DMS114 treated with DMSO at 0.1 percent for 48 hours (cell line): ENCODE measurements at regions not wholly inside any gene's neighbourhood (a gene's known extent, or its start where the extent isn't known, plus 50 kb on each side); places are given as distances from the start of the nearest gene placed in this dataset.
"Not testable (repeated sequence)": the region's sequence is repeated elsewhere in the genome, so short reads cannot be mapped to it uniquely, and the experiment has no call there.

ENCODE experiments used
- DNase-seq: peaks from one replicate; lab custom pipeline; 2025; ENCODE audit not compliant: unreplicated experiment; lab: John Stamatoyannopoulos, UW

- DNase-seq: no peak
Observed at GRCh38 chr7:8809320-8809719, 375.9 kb downstream of the NXPH1 start.

DNA sequence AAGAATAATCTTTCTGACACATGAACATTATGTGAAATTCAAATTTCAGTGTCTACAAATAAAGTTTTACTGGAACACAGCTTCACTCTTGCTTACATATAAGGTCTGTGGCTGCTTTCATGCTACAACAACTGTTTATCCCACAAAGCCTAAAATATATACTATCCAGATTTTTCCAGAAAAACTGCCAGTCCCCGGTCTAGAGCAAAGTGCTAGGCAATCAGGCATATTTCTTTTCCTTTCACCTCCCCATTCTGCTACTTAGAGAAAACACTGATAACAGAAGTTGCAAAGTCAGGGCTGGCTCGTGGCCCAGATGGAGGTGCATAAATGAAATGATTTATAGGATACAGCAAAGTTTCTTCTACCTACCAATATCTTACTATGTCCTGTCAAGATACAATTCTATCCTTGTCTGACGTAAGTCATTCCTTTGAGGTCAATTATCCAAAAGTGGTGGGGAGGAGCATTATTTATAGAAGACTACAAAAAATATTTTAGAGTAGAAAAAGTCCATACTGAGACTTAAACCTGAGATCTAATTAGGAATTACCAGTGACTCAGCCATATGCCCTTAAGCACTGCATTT lies 384.1 kb downstream of the NXPH1 start:
- DNase-seq: no peak

DNA sequence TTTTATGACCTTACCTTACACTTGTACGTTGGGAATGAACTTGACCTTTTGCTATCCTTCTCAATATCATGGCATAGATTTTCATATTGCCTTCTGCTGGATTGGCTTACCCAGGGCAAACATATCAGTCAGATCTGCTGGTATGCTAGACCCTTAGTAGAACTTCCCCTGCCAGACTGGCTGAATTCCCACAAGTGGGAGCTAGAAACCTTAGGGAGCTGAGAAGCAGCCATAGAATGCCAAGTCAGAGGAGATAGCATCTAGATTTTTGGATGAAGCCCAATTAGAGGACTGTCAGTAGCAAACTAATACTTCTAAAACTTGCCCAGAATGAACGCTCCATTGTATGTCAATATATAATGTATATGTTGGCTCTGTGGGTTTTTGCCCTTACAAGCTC lies 385.0 kb downstream of the NXPH1 start:
- no peak for DNase-seq

- no peak for DNase-seq
Observed at GRCh38 chr7:8822595-8822994, 389.2 kb downstream of the NXPH1 start.

DNA sequence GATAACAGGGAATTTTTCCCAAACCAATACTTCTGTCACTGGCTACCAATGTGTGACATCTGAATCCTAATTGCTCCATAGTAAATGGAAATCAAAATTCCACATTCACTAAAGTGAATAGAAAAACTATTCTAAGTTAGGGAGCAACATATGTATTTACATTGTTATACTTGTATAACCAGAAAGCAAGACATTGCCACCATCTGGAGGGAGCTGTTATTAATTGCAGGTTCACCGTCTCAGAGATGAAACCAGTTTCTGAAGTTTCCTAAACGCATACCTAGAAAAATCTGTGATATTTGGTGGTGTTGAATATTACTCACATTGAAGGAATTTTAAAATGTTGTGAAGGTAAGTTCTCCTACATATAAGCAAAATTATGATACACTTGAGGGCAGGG lies 390.1 kb downstream of the NXPH1 start:
- DNase-seq: no peak

- DNase-seq: no peak
Observed at GRCh38 chr7:8827329-8827728, 393.9 kb downstream of the NXPH1 start.

DNA sequence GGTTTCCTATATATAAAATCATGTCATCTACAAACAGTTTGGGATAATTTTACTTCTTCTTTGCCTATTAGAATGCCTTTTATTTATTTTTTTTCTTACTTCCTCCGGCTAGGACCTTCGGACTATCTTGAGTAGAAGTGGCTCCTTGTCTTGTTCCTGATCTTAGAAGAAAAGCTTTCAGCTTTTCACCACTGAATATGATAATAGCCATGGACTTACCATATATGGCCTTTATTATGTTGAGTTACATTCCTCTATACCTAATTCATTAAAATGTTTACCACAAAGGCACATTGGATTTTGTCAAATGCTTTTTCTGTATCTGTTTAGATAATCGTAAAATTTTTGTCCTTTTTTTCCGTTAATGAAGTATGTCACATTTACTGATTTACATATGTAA lies 395.7 kb downstream of the NXPH1 start:
- DNase-seq: no peak

- no peak for DNase-seq
Observed at GRCh38 chr7:8831376-8831775, 398.0 kb downstream of the NXPH1 start.

- no peak for DNase-seq
Observed at GRCh38 chr7:8833355-8833754, 399.9 kb downstream of the NXPH1 start.

GRCh38 chr7:8841171-8841570 lies 407.8 kb downstream of the NXPH1 start:
- no peak for DNase-seq

GRCh38 chr7:8871716-8872115 lies 438.3 kb downstream of the NXPH1 start:
- DNase-seq: no peak

DNA sequence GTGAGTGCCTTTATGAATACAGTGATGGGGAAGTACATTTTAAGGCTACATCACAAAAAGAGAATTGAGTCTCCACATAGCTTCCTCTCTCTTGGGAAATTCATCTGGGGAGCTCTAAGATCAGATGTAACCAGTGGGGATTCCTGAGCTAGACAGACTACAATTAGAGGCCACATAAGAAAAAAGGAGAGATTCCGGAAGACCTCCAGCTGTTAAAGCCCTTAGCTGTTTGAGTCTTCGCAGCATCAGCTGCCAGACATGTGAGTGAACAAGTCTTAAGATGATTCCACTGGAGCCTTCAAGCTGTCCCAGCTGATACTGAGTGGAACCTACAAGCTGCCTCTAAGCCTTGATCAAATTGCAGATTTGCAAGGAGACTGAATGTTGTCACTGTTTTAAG lies 448.5 kb downstream of the NXPH1 start:
- DNase-seq: no peak

DNA sequence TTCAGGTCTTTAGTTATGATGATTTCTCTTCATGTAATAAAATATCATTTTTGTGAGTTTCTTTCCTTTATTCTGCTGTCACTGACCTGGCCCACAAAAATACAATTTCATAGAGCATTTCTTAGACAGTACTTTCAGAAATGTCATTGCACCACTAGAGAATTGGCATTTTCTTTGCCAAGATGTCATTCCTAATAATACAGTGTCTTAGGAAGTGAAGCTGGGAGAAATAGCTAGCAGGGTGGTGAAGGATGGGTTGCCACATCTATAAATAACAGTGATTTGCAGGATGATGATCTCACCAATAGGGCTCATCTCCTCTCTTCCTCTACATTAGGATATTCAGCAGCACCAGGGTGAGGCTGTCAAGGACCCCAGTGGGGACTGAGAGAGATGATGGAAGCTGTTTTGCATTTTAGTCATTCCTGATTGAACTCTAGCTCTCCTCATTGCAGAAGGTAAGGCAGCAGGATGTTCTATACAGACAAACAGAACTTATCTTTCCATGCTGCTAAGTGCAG lies 452.1 kb downstream of the NXPH1 start:
- DNase-seq: no peak

DNA sequence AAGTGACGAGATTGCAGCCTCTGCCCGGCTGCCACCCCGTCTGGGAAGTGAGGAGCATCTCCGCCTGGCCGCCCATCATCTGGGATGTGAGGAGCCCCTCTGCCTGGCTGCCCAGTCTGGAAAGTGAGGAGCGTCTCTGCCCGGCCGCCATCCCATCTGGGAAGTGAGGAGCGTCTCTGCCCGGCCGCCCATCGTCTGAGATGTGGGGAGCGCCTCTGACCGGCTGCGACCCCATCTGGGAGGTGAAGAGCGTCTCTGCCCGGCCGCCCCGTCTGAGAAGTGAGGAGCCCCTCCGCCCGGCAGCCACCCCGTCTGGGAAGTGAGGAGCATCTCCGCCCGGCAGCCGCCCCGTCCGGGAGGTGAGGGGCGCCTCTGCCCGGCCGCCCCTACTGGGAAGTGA lies 456.9 kb downstream of the NXPH1 start:
- not testable (repeated sequence) for DNase-seq

DNA sequence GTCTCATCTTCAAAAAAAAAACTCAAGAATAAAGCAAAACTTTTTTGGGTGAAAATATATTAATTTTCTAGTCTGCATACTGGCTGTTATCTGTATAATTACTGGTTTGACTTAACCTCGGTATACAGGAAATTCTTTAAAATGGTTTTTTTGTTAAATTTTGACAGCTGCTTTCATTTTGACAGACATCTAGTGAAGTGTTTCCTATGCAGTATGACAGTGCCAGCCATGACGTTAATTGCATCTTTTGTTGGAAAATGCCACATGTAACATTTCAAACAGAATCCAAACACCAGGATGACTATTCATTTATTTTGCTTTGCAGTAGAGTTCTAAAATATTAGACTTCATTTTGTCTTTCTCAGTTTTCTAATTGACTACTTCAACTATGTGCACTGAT lies 460.4 kb downstream of the NXPH1 start:
- DNase-seq: no peak

DNA sequence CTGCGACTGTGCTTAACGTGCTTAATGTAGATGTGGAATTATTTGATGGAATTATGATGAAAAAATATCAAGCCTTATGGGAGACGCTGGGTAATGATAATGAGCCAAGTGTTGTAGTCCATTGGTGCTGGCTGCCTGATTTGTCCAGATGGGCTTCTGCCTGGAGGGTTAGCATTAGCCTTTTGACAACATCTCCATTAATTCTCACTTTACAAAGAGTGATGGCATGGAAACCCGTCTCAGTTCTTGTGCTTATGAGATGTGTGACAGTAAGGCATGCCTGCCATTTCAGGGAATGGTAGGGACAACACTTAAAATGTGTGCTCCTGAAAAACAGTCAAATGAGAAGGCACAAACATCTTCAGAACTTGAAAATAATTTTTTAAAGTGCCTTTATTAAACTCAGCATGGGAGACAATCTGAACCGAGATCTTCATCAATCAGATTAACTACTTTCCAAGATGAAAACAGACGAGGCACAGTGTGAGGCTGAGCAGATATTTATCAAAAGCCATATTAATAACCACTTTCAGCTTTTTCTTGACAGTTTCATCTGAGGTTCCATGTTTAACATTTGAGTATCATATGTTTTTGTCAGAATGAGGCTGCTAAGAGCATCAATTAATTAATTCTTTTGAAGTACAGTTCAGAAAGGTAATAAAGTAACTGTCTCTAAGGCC lies 473.1 kb downstream of the NXPH1 start:
- no peak for DNase-seq

DNA sequence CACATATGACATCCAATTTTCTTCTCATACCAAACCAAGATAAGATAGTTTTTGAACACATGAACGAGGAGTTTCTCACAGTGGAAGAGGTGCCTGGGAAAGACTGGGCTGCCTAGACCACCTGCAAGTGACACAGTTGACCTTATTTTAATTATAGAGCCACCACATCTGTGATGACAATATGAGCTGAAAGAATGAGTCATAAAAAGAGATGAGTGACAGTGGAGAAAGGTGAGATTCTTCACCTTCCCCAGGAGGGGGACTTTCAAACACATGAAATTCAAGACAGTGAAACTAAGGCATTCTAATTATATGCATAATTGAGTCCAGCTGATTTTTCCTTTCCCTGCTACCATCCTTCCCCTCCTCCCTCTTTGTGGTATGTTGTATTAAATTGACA lies 475.5 kb downstream of the NXPH1 start:
- DNase-seq: no peak

DNA sequence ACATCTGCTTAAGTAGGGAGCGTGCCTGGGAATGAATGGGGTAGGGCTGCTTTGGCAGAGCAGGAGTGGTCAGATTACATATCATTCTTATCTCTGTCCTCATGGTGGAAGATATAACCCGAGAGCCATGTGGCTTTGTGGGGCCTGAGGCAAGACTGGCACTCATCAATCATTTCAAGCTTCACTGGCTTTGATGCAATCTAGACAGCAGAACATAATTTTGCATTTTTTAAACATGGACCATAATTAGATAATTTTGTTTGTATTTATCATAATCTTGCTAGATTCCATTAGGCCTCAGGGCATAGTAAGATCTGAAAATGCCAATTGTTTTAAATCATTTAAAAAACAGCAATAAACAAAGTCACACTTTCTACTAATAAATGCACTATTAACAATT lies 480.3 kb downstream of the NXPH1 start:
- DNase-seq: no peak

DNA sequence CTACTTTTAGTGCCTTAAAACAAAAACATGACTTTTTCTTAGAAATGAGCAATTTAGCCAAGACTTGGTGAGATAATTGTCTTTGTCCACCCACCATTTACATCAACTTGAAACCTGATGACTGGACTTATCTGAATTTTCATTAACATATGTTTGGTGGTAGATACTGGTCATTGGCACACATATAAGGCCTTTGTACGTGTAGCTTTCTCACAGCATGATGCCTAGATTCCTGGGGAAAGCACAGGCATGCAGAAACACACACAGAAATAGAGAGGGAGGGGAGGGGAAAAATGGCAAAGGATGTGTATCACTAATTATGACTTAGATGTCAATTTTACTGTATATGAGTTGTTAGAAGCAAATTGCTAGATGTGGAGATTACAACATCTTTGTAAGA lies 488.4 kb downstream of the NXPH1 start:
- DNase-seq: no peak

- DNase-seq: no peak
Observed at GRCh38 chr7:8922726-8923125, 489.3 kb downstream of the NXPH1 start.

GRCh38 chr7:8923164-8923806 lies 489.9 kb downstream of the NXPH1 start:
- no peak for DNase-seq

GRCh38 chr7:8931906-8932646 lies 498.7 kb downstream of the NXPH1 start:
- DNase-seq: no peak
